ENCODE measurements at regions not wholly inside any gene's neighbourhood (a gene's known extent, or its start where the extent isn't known, plus 50 kb on each side); places are given as distances from the start of the nearest gene placed in this dataset.

DNA sequence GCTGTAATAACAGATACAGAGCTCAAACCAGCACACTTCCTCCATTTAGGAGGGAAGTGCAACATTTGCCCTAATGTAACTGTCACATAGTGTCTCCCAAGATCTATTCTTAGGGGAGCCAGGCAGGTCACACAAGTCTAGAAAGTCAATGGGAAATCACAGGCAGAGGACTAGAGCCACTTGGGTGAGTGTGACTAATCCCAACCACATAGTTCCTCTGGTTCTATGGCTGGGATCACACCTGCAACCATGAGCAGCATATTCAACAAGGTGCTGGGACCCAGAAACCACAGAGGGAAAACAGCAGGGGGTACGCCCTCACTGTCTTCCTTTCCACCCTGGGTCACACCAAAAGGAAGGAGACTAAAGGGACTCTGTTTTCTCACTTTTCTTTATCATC is 66.8 kb upstream of the TACR3 start:
- H3K4me1 ChIP-seq: no peaks in the 10 kb centered on the region
- DNase-seq: no peak
- no peak overlapping the region for H3K27ac ChIP-seq
- H3K9me3 ChIP-seq: peaks cover 0 to 23% (median 19%) of the 10 kb centered on the region in 4 donors
- TF ChIP-seq, protein P1, sequence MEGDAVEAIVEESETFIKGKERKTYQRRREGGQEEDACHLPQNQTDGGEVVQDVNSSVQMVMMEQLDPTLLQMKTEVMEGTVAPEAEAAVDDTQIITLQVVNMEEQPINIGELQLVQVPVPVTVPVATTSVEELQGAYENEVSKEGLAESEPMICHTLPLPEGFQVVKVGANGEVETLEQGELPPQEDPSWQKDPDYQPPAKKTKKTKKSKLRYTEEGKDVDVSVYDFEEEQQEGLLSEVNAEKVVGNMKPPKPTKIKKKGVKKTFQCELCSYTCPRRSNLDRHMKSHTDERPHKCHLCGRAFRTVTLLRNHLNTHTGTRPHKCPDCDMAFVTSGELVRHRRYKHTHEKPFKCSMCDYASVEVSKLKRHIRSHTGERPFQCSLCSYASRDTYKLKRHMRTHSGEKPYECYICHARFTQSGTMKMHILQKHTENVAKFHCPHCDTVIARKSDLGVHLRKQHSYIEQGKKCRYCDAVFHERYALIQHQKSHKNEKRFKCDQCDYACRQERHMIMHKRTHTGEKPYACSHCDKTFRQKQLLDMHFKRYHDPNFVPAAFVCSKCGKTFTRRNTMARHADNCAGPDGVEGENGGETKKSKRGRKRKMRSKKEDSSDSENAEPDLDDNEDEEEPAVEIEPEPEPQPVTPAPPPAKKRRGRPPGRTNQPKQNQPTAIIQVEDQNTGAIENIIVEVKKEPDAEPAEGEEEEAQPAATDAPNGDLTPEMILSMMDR (IDR thresholded peaks at IDR 0.05): no peak
- no peak for TF ChIP-seq POLR2AphosphoS5 (IDR thresholded peaks at IDR 0.05)
- TF ChIP-seq EP300 (IDR thresholded peaks at IDR 0.05): no peak
- TF ChIP-seq POLR2A (IDR thresholded peaks at IDR 0.05): no peak
- no peaks in the 10 kb centered on the region for H3K36me3 ChIP-seq
- intact Hi-C loops (cut with DNase I; ENCODE audit: low total_unique reads): loop anchor here (10.0 kb wide), 1 partner anchor 572 kb away; no protein-coding TSS in a partner anchor
- 63 to 78% (median 69%) methylated on average over 1 of the region's 1 CpG for WGBS, 5 donors
- no peaks in the 10 kb centered on the region for H3K27me3 ChIP-seq
- H3K4me3 ChIP-seq: no peak overlapping the region

DNA sequence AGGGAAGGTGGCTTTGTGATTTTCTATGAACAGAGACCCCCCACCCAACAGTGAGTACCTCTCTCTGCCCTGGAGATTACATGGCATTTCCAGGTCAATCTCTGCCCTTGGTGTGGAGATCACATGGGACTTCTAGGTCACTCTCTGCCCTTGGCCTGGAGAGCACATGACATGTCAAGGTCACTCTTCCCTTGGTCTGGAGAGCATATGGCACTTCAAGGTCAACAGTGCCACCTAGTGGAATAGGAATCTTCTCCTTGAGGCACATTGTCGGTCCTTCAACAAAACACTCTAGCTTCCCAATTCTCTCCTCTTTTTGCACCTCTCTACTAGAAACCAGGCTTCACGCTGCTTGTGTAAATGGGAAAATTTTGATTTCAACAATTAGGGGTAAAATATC is 66.2 kb upstream of the TACR3 start:
- Histone ChIP-seq H3K4me1 (no peaks in the 10 kb centered on the region), H3K27me3 (no peaks in the 10 kb centered on the region), H3K4me3 (no peak overlapping the region), H3K9me3 (peaks cover 0 to 23% (median 19%) of the 10 kb centered on the region in 4 donors), H3K36me3 (no peaks in the 10 kb centered on the region), H3K27ac (no peak overlapping the region)
- intact Hi-C loops (cut with DNase I; ENCODE audit: low total_unique reads): loop anchor here (10.0 kb wide), 1 partner anchor 571 kb away; no protein-coding TSS in a partner anchor
- peak in 1 of 2 donors; percentile 9 for DNase-seq
- TF ChIP-seq POLR2A (IDR thresholded peaks at IDR 0.05) (no peak), EP300 (IDR thresholded peaks at IDR 0.05) (no peak), POLR2AphosphoS5 (IDR thresholded peaks at IDR 0.05) (no peak)
- TF ChIP-seq, protein P1 (IDR thresholded peaks at IDR 0.05): peak in 2 of 7 experiments; percentile 17 to 30
- 74 to 91% (median 83%) methylated on average over 2 of the region's 2 CpGs for WGBS, 5 donors

DNA sequence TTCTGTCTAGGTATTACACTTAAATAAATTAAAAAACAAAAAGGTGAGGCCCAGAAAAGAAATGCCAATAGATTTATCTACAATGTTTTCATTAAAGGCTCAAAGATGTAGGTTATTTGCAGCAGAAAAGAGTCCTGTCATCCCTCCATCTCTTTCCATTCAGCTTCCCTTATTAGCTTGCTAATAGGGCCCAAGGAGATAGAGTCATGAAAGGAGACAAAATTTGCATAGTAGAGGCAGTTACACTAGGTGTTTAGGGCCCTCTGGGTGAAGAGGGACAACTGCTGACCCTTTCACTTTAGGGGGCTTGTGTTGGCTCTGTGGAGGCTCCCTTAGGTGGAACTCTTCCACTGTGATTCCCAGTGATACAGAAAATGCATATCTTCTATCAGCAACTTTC is 58.4 kb upstream of the TACR3 start:
- Histone ChIP-seq H3K4me3 (no peak overlapping the region), H3K4me1 (no peaks in the 10 kb centered on the region), H3K27ac (no peak overlapping the region), H3K9me3 (no peaks in the 10 kb centered on the region), H3K36me3 (no peaks in the 10 kb centered on the region), H3K27me3 (no peaks in the 10 kb centered on the region)
- TF ChIP-seq POLR2A (IDR thresholded peaks at IDR 0.05) (no peak), POLR2AphosphoS5 (IDR thresholded peaks at IDR 0.05) (no peak), EP300 (IDR thresholded peaks at IDR 0.05) (no peak)
- TF ChIP-seq, protein P1 (IDR thresholded peaks at IDR 0.05): no peak
- DNase-seq: no peak
- intact Hi-C loops (cut with DNase I; ENCODE audit: low total_unique reads): no loop called here

DNA sequence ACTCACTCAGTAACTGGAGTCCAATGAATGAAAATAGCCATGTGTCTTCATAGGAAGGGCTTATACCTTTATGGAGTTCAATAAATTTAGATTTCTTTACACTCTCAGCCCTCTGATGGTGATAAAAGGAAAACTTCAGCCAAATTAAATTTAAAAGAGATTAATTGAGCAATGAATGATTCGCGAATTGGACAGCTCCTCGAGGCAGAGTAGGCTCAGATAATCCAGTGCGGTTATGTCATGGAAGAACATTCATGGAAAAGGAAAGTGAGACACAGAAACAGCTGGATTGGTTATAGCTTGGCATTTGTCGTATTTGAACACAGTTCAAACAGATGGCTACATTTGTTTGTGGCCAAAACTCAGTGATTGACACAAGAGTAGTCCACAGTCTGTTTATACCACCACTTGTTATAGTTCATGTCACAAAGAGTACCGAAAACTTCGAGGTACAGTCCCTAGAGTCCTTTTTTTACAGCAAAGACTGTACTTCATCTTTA is 54.6 kb upstream of the TACR3 start:
- no peak overlapping the region for H3K4me3 ChIP-seq
- no peaks in the 10 kb centered on the region for H3K4me1 ChIP-seq
- DNase-seq: no peak
- no peaks in the 10 kb centered on the region for H3K9me3 ChIP-seq
- no peaks in the 10 kb centered on the region for H3K27me3 ChIP-seq
- H3K27ac ChIP-seq: no peak overlapping the region
- WGBS, 5 donors: 57 to 77% (median 72%) methylated on average over 7 of the region's 7 CpGs
- intact Hi-C loops (cut with DNase I; ENCODE audit: low total_unique reads): no loop called here
- no peaks in the 10 kb centered on the region for H3K36me3 ChIP-seq
- no peak for TF ChIP-seq POLR2AphosphoS5 (IDR thresholded peaks at IDR 0.05)
- TF ChIP-seq, protein P1 (IDR thresholded peaks at IDR 0.05): no peak
- TF ChIP-seq EP300 (IDR thresholded peaks at IDR 0.05): no peak
- no peak for TF ChIP-seq POLR2A (IDR thresholded peaks at IDR 0.05)

All from stomach (tissue), 8 donors.